Endothelial cell of umbilical vein (primary cell): ENCODE measurements at regions not wholly inside any gene's neighbourhood (a gene's known extent, or its start where the extent isn't known, plus 50 kb on each side); places are given as distances from the start of the nearest gene placed in this dataset.

Experiments used
- BruUV-seq: library from RNA; stranded (reverse); fragments of 400-500 nt; replicated peaks from 2 replicates; lab custom pipeline; 2021; lab: Mats Ljungman, UMichigan
- CTCF ChIA-PET: fragments of 300-600, 350-600 bp; sonication (Branson Sonifier 250); formaldehyde crosslinking; loops from one replicate; lab custom pipeline; 2021; ENCODE audit warnings: antibody characterized with exemption, inconsistent platforms; lab: Charles Lee
- POLR2A ChIA-PET: fragments of 300-600, 350-600 bp; sonication (Branson Sonifier 250); formaldehyde crosslinking; loops from one replicate; lab custom pipeline; 2021; ENCODE audit warnings: antibody characterized with exemption, inconsistent platforms; lab: Charles Lee
- DNase-seq: peaks from one replicate; pipeline ENCODE4 v3.0.0-alpha.2; 2011; ENCODE audit warnings: low read depth, low spot score
- FAIRE-seq: peaks from 2 replicates; lab custom pipeline; 2011; peaks lifted over from hg19 to GRCh38; lab: Jason Lieb, UNC
- H2AFZ ChIP-seq: 2 replicates; pipeline ENCODE4 v1.6.0; 2012; ENCODE audit warnings: low read depth, low read length, control low read depth, inconsistent platforms
- H3K27ac ChIP-seq: 2 replicates; pipeline ENCODE4 v1.5.1; 2011; ENCODE audit warnings: low read depth, mild to moderate bottlenecking, control low read depth, low read length, moderate library complexity; ENCODE audit not compliant: insufficient read depth
- H3K27me3 ChIP-seq, 2 experiments: 2 replicates each; pipeline versions ENCODE4 v1.6.0 to v1.6.1; 2011; ENCODE audit warnings: low read length in 2 of 2, mixed read lengths in 1 of 2; ENCODE audit not compliant: control insufficient read depth in 2 of 2, insufficient read depth in 2 of 2
- H3K36me3 ChIP-seq, 2 experiments: 2 replicates in 1 of 2; 3 replicates in 1 of 2; pipeline ENCODE4 v1.5.1; 2011; ENCODE audit warnings: low read length in 2 of 2, mild to moderate bottlenecking in 1 of 2, moderate library complexity in 1 of 2; ENCODE audit not compliant: control insufficient read depth in 2 of 2, insufficient read depth in 2 of 2; ENCODE audit errors: extremely low read depth in 1 of 2
- H3K4me1 ChIP-seq: 3 replicates; pipeline ENCODE4 v1.5.1; 2011; ENCODE audit warnings: mild to moderate bottlenecking, low read length; ENCODE audit not compliant: control insufficient read depth, insufficient read depth; ENCODE audit errors: extremely low read depth
- H3K4me2 ChIP-seq: 2 replicates; pipeline ENCODE4 v1.6.1; 2011; ENCODE audit warnings: low read length, control low read depth, mixed read lengths; ENCODE audit not compliant: insufficient read depth
- H3K4me3 ChIP-seq, 3 experiments: fragments of 200-600 bp in 1 of 3; sonication (generic), shearing (Covaris generic) in 1 of 3; replicated peaks in 1 of 3; 2 replicates each; pipeline ENCODE4 v1.5.1; 2011 to 2016; ENCODE audit warnings: control low read depth in 3 of 3, low read length in 3 of 3, mild to moderate bottlenecking in 2 of 3, inconsistent platforms in 1 of 3, low read depth in 1 of 3, moderate library complexity in 1 of 3; ENCODE audit not compliant: insufficient read depth in 1 of 3
- H3K79me2 ChIP-seq: 2 replicates; pipeline ENCODE4 v1.6.0; 2012; ENCODE audit warnings: low read length, inconsistent platforms; ENCODE audit not compliant: control insufficient read depth, insufficient read depth
- H3K9ac ChIP-seq: replicated peaks from 2 replicates; pipeline ENCODE3; 2011; ENCODE audit warnings: low read length, control low read depth; ENCODE audit not compliant: insufficient read depth; ENCODE audit errors: extremely low read depth
- H3K9me1 ChIP-seq: replicated peaks from 3 replicates; pipeline ENCODE4 v1.6.0; 2011; ENCODE audit warnings: mild to moderate bottlenecking, low read length; ENCODE audit not compliant: control insufficient read depth, insufficient read depth; ENCODE audit errors: extremely low read depth
- H3K9me3 ChIP-seq: replicated peaks from 2 replicates; pipeline ENCODE4 v1.5.1; 2012; ENCODE audit warnings: low read length, inconsistent platforms; ENCODE audit not compliant: control insufficient read depth, insufficient read depth
- H4K20me1 ChIP-seq: replicated peaks from 2 replicates; pipeline ENCODE3; 2011; ENCODE audit warnings: mild to moderate bottlenecking, low read length; ENCODE audit not compliant: control insufficient read depth, insufficient read depth; ENCODE audit errors: extremely low read depth
- CTCF ChIP-seq, 2 donors: IDR thresholded peaks; 1 replicate in 1 of 2; 2 replicates in 1 of 2; pipeline ENCODE4 v1.5.1; 2011; ENCODE audit warnings: low read length in 2 of 2, mild to moderate bottlenecking in 2 of 2, moderate library complexity in 2 of 2, control low read depth in 1 of 2, inconsistent platforms in 1 of 2, low read depth in 1 of 2; ENCODE audit not compliant: insufficient read depth in 1 of 2; ENCODE audit errors: extremely low read depth in 1 of 2
- EZH2 ChIP-seq: IDR thresholded peaks from 2 replicates; pipeline ENCODE4 v1.6.1; 2012; ENCODE audit warnings: borderline replicate concordance, low read depth, mild to moderate bottlenecking, moderate library complexity, low read length, inconsistent platforms; ENCODE audit not compliant: severe bottlenecking
- FOS ChIP-seq: IDR thresholded peaks from 2 replicates; pipeline ENCODE4 v1.6.1; 2011; ENCODE audit warnings: mild to moderate bottlenecking, low read length, moderate library complexity, borderline replicate concordance; ENCODE audit not compliant: insufficient read depth
- GATA2 ChIP-seq: IDR thresholded peaks from 2 replicates; pipeline ENCODE4 v1.7.0; 2011; ENCODE audit warnings: low read depth, mild to moderate bottlenecking, moderate library complexity, mixed read lengths, low read length; ENCODE audit not compliant: insufficient read length, insufficient read depth
- JUN ChIP-seq: IDR thresholded peaks from 2 replicates; pipeline ENCODE4 v1.6.1; 2011; ENCODE audit warnings: borderline replicate concordance, low read depth; ENCODE audit not compliant: insufficient read length, insufficient read depth
- MYC ChIP-seq: IDR thresholded peaks from one replicate; pipeline ENCODE4 v1.6.1; 2011; ENCODE audit warnings: mild to moderate bottlenecking, low read depth, low read length
- POLR2A ChIP-seq: IDR thresholded peaks from 2 replicates; pipeline ENCODE4 v1.6.1; 2012; ENCODE audit warnings: low read depth, mild to moderate bottlenecking, control low read depth, low read length
- POLR2AphosphoS5 ChIP-seq: IDR thresholded peaks from 2 replicates; pipeline ENCODE4 v1.6.1; 2012; ENCODE audit warnings: low read depth, mild to moderate bottlenecking, control low read depth, low read length, moderate library complexity; ENCODE audit not compliant: insufficient read depth
- dilution Hi-C: fragments of 300-500 bp; cut with MboI; formaldehyde crosslinking; loops from one replicate; pipeline ENCODE4 v1.15.0; 2019; ENCODE audit warnings: low sequenced_read_pairs; ENCODE audit not compliant: extremely low pct_ligation_motif_present
- intact Hi-C: fragments of 100-400 bp; cut with micrococcal nuclease; formaldehyde crosslinking; loops from one replicate; pipeline ENCODE4 v1.10.0; 2022
- TF ChIP-seq, protein P1 (sequence below): IDR thresholded peaks from 2 replicates; pipeline ENCODE4 v1.6.1; 2011; ENCODE audit not compliant: insufficient read depth, insufficient read length

DNA sequence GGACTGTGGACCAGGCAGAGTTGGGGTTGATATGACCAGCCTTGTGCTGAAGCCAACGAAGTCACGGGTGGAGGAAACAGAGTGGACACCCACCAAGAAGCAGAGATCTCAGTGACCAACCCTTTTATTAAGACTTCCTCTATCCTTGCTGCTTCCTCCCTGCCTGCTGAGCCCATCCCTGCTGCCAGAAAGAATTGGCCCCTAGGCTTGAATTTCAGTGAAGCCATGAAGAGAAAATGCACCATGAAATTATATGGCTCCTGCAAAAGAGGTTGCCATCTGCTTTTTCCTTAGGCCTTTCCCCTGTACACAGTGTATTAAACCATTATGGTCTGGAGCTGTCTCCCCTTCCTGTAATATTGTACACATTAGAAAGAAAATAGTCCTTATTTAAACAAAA lies 246.7 kb downstream of the HS3ST3B1 start:
- ChIA-PET CTCF (no interaction called here), POLR2A (no interaction called here)
- H2AFZ ChIP-seq, result no peak overlapping the region
- no peaks in the 10 kb centered on the region for H3K9me1 ChIP-seq
- no peak for FAIRE-seq
- no peak overlapping the region for H3K4me3 ChIP-seq
- dilution Hi-C loops (no loop called here), intact Hi-C loops (no loop called here)
- TF ChIP-seq MYC (no peak), GATA2 (no peak), JUN (no peak), EZH2 (no peak)
- no peaks in the 10 kb centered on the region for H3K27me3 ChIP-seq
- no peaks in the 10 kb centered on the region for H4K20me1 ChIP-seq
- no peak overlapping the region for H3K27ac ChIP-seq
- no peaks in the 10 kb centered on the region for H3K4me1 ChIP-seq
- no peaks in the 10 kb centered on the region for H3K36me3 ChIP-seq
- no peak overlapping the region for H3K4me2 ChIP-seq
- peaks cover 8% of the 10 kb centered on the region for H3K9me3 ChIP-seq
- no peak for DNase-seq
- no TSS peak for BruUV-seq
- H3K79me2 ChIP-seq, result no peaks in the 10 kb centered on the region
- H3K9ac ChIP-seq, result no peak overlapping the region

- no peak for FAIRE-seq
Measured at GRCh38 chr17:14547016-14547415, 246.1 kb downstream of the HS3ST3B1 start.

More at GRCh38 chr17:14547016-14547415, 246.1 kb downstream of the HS3ST3B1 start:
- Histone ChIP-seq H3K4me2 (no peak overlapping the region), H3K9ac (no peak overlapping the region), H3K27me3 (no peaks in the 10 kb centered on the region), H3K9me3 (peaks cover 7% of the 10 kb centered on the region), H3K4me3 (no peak overlapping the region), H3K4me1 (no peaks in the 10 kb centered on the region), H3K9me1 (no peaks in the 10 kb centered on the region), H2AFZ (no peak overlapping the region), H3K79me2 (no peaks in the 10 kb centered on the region), H3K27ac (no peak overlapping the region), H3K36me3 (no peaks in the 10 kb centered on the region), H4K20me1 (no peaks in the 10 kb centered on the region)
- intact Hi-C loops, result no loop called here
- dilution Hi-C loops, result no loop called here
- TF ChIP-seq JUN (no peak), CTCF (IDR thresholded peaks at IDR 0.05; ENCODE audit: extremely low read depth in 1 of 2, insufficient read depth in 1 of 2, low read depth in 1 of 2, low read length in 2 of 2) (no peak), EZH2 (no peak), GATA2 (no peak), MYC (no peak), FOS (no peak), POLR2A (no peak), POLR2AphosphoS5 (no peak)
- TF ChIP-seq, protein P1, sequence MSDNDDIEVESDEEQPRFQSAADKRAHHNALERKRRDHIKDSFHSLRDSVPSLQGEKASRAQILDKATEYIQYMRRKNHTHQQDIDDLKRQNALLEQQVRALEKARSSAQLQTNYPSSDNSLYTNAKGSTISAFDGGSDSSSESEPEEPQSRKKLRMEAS, result no peak
- no TSS peak for BruUV-seq
- DNase-seq, result no peak
- CTCF ChIA-PET, result no interaction called here
- POLR2A ChIA-PET, result no interaction called here
